Skin epidermis (tissue), 12 donors: ENCODE measurements at regions not wholly inside any gene's neighbourhood (a gene's known extent, or its start where the extent isn't known, plus 50 kb on each side); places are given as distances from the start of the nearest gene placed in this dataset.

Experiments used
- H3K27ac ChIP-seq, 21 experiments: fragments of 200-600 bp; sonication (generic) in 11 of 21; one replicate each; pipeline ENCODE4 v1.5.0; 2020; ENCODE audit warnings: mild to moderate bottlenecking in 3 of 21, inconsistent platforms in 2 of 21, moderate library complexity in 2 of 21
- H3K4me3 ChIP-seq, 7 experiments: fragments of 200-600 bp; sonication (generic) in 2 of 7; one replicate each; pipeline ENCODE4 v1.5.0; 2020; ENCODE audit warnings: inconsistent platforms in 2 of 7, mild to moderate bottlenecking in 2 of 7, moderate library complexity in 1 of 7

GRCh38 chr2:20915271-20915670 lies 92.4 kb upstream of the LDAH start:
- H3K27ac ChIP-seq: no peak overlapping the region
- no peak overlapping the region for H3K4me3 ChIP-seq

GRCh38 chr2:20914771-20915170 lies 91.9 kb upstream of the LDAH start:
- H3K4me3 ChIP-seq: no peak overlapping the region
- no peak overlapping the region for H3K27ac ChIP-seq

- Histone ChIP-seq H3K27ac (no peak overlapping the region), H3K4me3 (no peak overlapping the region)
Observed at GRCh38 chr2:20914087-20914486, 91.2 kb upstream of the LDAH start.

GRCh38 chr2:20913491-20913890 lies 90.6 kb upstream of the LDAH start:
- Histone ChIP-seq H3K4me3 (no peak overlapping the region), H3K27ac (no peak overlapping the region)

- no peak overlapping the region for H3K4me3 ChIP-seq
- no peak overlapping the region for H3K27ac ChIP-seq
Observed at GRCh38 chr2:20900052-20900636, 77.2 kb upstream of the LDAH start.

- H3K27ac ChIP-seq: no peak overlapping the region
- H3K4me3 ChIP-seq: no peak overlapping the region
Observed at GRCh38 chr2:20897874-20898453, 75.1 kb upstream of the LDAH start.

- Histone ChIP-seq H3K4me3 (no peak overlapping the region), H3K27ac (no peak overlapping the region)
Observed at GRCh38 chr2:20897047-20897446, 74.1 kb upstream of the LDAH start.

- no peak overlapping the region for H3K27ac ChIP-seq
- no peak overlapping the region for H3K4me3 ChIP-seq
Observed at GRCh38 chr2:20884829-20885228, 61.9 kb upstream of the LDAH start.

- no peak overlapping the region for H3K4me3 ChIP-seq
- H3K27ac ChIP-seq: no peak overlapping the region
Observed at GRCh38 chr2:20882466-20883170, 59.7 kb upstream of the LDAH start.

- no peak overlapping the region for H3K27ac ChIP-seq
- no peak overlapping the region for H3K4me3 ChIP-seq
Observed at GRCh38 chr2:20880221-20880771, 57.4 kb upstream of the LDAH start.

GRCh38 chr2:20879221-20879620 lies 56.3 kb upstream of the LDAH start:
- Histone ChIP-seq H3K27ac (no peak overlapping the region), H3K4me3 (no peak overlapping the region)

GRCh38 chr2:20877960-20878359 lies 55.1 kb upstream of the LDAH start:
- Histone ChIP-seq H3K27ac (no peak overlapping the region), H3K4me3 (no peak overlapping the region)
